Lower leg skin (tissue), 4 donors: ENCODE measurements at regions not wholly inside any gene's neighbourhood (a gene's known extent, or its start where the extent isn't known, plus 50 kb on each side); places are given as distances from the start of the nearest gene placed in this dataset.

Experiments
- DNase-seq, 2 donors: peaks; one replicate each; pipeline ENCODE4 v3.0.0-alpha.2; 2019; ENCODE audit warnings: low spot score in 2 of 2
- H3K4me3 ChIP-seq: fragments of 200-600 bp; sonication (generic); 2 replicates; pipeline ENCODE4 v1.5.1; 2017; ENCODE audit warnings: mild to moderate bottlenecking, low read depth; ENCODE audit not compliant: poor library complexity, severe bottlenecking
- POLR2A ChIP-seq, 2 donors: fragments of 450-650 bp; IDR thresholded peaks; one replicate each; pipeline ENCODE4 v1.6.1; 2016 to 2017; ENCODE audit warnings: antibody characterized with exemption in 2 of 2, mild to moderate bottlenecking in 1 of 2, moderate library complexity in 1 of 2
- WGBS, 2 donors: methylation state at CpG; one replicate each; pipeline ENCODE4 v1.1.5; 2018; 5-methylcytosine and 5-hydroxymethylcytosine counted together
- intact Hi-C: fragments of 100-400 bp; cut with DNase I; formaldehyde crosslinking; loops from one replicate; pipeline ENCODE4 v1.15.0; 2023; ENCODE audit warnings: low total_unique reads
- TF ChIP-seq, protein P1 (sequence below), 3 donors: fragments of 450-650 bp; IDR thresholded peaks; one replicate each; pipeline ENCODE4 v1.5.1; 2016; ENCODE audit warnings: antibody characterized with exemption in 3 of 3, mild to moderate bottlenecking in 3 of 3, moderate library complexity in 2 of 3

DNA sequence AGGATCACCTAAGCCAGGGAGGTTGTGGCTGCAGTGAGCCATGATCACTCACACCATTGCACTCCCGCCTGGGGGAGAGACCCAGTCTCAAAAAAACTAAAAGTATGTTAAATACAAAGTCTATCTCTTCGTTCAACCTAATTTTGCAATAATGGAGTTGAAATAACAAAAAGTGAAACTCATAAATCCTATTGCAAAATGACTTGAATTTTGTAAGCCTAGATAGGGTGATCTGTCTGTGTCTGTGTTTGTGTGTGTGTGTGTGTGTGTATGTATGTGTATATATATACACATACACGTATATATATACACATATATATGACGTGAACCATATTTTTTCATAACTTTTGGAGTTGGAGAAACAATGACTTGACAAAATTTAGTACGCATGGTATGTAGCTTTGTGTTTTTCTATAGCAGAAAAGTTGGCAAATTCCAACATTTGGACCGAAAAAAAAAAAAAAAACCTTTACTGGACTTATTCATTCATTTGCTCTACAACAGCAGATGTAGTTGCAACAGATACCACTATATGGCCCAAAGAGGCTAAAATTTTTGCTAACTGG is 76.9 kb upstream of the CDH6 start:
- TF ChIP-seq, protein P1, sequence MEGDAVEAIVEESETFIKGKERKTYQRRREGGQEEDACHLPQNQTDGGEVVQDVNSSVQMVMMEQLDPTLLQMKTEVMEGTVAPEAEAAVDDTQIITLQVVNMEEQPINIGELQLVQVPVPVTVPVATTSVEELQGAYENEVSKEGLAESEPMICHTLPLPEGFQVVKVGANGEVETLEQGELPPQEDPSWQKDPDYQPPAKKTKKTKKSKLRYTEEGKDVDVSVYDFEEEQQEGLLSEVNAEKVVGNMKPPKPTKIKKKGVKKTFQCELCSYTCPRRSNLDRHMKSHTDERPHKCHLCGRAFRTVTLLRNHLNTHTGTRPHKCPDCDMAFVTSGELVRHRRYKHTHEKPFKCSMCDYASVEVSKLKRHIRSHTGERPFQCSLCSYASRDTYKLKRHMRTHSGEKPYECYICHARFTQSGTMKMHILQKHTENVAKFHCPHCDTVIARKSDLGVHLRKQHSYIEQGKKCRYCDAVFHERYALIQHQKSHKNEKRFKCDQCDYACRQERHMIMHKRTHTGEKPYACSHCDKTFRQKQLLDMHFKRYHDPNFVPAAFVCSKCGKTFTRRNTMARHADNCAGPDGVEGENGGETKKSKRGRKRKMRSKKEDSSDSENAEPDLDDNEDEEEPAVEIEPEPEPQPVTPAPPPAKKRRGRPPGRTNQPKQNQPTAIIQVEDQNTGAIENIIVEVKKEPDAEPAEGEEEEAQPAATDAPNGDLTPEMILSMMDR (IDR thresholded peaks at IDR 0.05): no peak
- TF ChIP-seq POLR2A (IDR thresholded peaks at IDR 0.05): no peak
- intact Hi-C loops: no loop called here
- no peak for DNase-seq
- no peak overlapping the region for H3K4me3 ChIP-seq
- WGBS, 2 donors: 84 to 85% methylated on average over 6 of the region's 6 CpGs

DNA sequence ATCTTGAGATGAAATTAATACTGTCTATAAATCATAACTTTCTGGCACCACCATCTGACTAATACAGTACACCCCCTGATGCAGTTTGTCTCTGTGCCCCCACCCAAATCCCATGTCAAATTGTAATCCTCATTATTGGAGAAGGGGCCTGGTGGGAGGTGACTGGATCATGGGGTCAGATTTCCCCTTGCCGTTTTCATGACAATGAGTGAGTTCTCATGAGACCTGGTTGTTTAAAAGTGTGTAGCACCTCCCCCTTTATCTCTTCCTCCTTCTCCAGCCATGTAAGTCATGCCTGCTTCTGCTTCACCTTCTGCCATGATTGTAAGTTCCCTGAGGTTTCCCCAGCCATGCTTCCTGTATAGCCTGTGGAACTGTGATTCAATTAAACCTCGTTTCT is 78.7 kb upstream of the CDH6 start:
- TF ChIP-seq, protein P1 (IDR thresholded peaks at IDR 0.05): no peak
- TF ChIP-seq POLR2A (IDR thresholded peaks at IDR 0.05): no peak
- WGBS, 2 donors: 70 to 82% methylated on average over 2 of the region's 2 CpGs
- intact Hi-C loops: no loop called here
- no peak for DNase-seq
- H3K4me3 ChIP-seq: no peak overlapping the region

DNA sequence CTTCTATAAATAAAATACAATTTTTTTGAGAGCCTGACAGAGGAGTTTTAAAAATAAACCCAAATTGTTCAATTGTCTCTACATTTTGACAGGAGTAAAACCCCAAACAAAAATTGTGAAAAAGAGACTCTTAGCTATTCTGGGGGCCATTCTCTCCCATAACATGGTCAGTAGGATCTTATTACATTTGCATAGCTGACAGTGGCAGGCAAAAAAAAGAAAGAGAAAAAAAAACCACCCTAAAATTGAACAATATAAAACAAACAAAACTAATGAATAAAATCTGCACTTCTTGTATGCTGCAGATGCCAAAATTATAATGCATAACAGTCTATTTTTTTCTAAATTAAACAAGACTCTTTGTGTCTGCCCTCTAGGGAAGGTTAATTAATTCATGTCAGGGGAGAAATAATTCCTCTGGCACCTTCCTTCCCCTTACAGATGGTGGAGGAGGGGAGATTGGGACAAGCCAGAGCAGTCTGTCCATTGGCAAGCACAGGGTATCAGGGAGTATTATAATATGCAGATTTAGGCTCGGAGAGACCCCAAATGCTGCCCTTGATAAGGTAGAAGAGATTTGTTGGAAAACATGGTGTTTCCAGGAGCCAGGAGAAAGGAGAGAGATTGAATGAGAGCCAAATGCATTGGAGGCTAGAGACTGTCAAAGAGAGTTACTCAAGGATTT is 79.7 kb upstream of the CDH6 start:
- DNase-seq: no peak
- intact Hi-C loops: no loop called here
- 52 to 81% methylated on average over 1 of the region's 1 CpG for WGBS, 2 donors
- TF ChIP-seq POLR2A (IDR thresholded peaks at IDR 0.05): no peak
- TF ChIP-seq, protein P1 (IDR thresholded peaks at IDR 0.05): no peak
- no peak overlapping the region for H3K4me3 ChIP-seq

DNA sequence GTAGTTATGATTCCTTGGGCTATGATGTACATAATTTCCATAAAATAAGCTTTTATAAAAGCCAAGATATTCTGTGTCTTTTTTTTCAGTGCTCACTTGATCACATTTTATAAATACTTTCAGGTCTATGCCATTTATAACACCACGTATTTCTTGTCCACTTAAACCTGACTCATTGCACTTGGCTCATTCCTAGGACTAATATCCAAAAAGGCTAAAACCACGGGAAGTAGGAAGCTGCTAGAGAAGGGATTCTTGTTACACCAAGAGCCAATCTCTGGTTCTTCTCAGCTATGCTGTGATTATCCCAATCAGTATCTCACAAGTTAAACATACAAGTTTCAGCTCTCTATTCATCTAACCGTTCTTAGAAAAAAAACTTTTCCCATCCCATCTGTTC is 80.4 kb upstream of the CDH6 start:
- TF ChIP-seq POLR2A (IDR thresholded peaks at IDR 0.05): no peak
- TF ChIP-seq, protein P1 (IDR thresholded peaks at IDR 0.05): no peak
- no peak overlapping the region for H3K4me3 ChIP-seq
- intact Hi-C loops: no loop called here
- 36 to 40% methylated on average over 3 of the region's 3 CpGs for WGBS, 2 donors
- no peak for DNase-seq

DNA sequence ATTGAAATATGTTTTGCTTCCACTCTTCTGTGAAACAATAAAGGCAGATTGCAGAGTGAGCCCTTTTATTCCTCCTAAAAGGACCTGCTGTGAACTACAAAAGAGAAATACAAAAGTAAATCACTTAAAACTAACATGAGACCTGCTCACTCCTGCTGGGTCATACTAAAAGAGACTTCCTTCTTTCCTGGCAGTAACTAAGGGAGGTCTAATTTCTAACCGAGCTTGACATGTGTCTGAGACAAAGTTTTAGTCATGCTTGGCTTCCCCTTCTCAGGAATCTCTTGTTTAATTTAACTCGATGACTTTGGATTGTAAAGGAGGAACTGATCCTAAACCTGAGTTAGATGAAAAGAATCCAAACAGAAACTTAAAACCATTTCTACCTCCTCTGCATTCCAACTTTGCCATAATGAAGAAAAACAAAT is 86.4 kb upstream of the CDH6 start:
- WGBS, 2 donors: 11 to 19% methylated on average over 2 of the region's 2 CpGs
- DNase-seq: no peak
- TF ChIP-seq, protein P1 (IDR thresholded peaks at IDR 0.05): no peak
- no peak for TF ChIP-seq POLR2A (IDR thresholded peaks at IDR 0.05)
- H3K4me3 ChIP-seq: no peak overlapping the region
- intact Hi-C loops: no loop called here

DNA sequence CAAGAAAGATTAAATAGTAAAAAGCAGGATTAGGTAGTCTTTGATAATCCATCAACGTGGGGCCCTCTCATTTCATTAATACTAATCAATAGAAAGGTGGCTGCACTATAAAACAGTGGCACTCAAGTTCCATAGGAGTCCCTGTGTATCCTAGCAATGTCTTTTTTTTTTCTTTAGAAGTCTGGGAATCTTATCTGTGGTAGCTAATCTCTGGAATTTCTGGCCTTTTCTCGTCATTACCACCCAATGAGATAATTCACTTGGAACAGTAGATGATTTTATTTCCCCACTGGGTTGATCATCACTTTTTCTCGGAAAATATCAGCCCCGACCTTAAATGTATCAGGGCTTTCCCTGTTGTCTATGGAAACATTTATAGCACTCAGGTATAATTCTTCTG is 86.8 kb upstream of the CDH6 start:
- WGBS, 2 donors: 31 to 48% methylated on average over 4 of the region's 4 CpGs
- intact Hi-C loops: no loop called here
- no peak overlapping the region for H3K4me3 ChIP-seq
- no peak for DNase-seq
- no peak for TF ChIP-seq POLR2A (IDR thresholded peaks at IDR 0.05)
- TF ChIP-seq, protein P1 (IDR thresholded peaks at IDR 0.05): no peak
